Common myeloid progenitor, CD34-positive (primary cell): ENCODE measurements at regions not wholly inside any gene's neighbourhood (a gene's known extent, or its start where the extent isn't known, plus 50 kb on each side); places are given as distances from the start of the nearest gene placed in this dataset.

ENCODE experiments used
- CTCF ChIA-PET: fragments of 350-600 bp; sonication (Branson Sonifier 250); formaldehyde crosslinking; loops from one replicate; lab custom pipeline; 2021; ENCODE audit warnings: antibody characterized with exemption; lab: Charles Lee
- POLR2A ChIA-PET: fragments of 350-600 bp; sonication (Branson Sonifier 250); formaldehyde crosslinking; loops from one replicate; lab custom pipeline; 2021; ENCODE audit warnings: antibody characterized with exemption; lab: Charles Lee
- DNase-seq, 3 donors: peaks; one replicate each; pipeline versions ENCODE4 v3.0.0 to v3.0.0-alpha.2; 2013
- H3K27ac ChIP-seq, 2 experiments: 1 replicate in 1 of 2; 2 replicates in 1 of 2; pipeline ENCODE4 v1.7.0; 2013; ENCODE audit warnings: inconsistent platforms in 2 of 2, low read length in 2 of 2, mild to moderate bottlenecking in 2 of 2, low read depth in 1 of 2, moderate library complexity in 1 of 2; ENCODE audit not compliant: severe bottlenecking in 2 of 2, insufficient read depth in 1 of 2, poor library complexity in 1 of 2
- H3K27me3 ChIP-seq, 5 experiments: replicated peaks in 2 of 5; 1 replicate in 3 of 5; 2 replicates in 2 of 5; pipeline versions ENCODE4 v1.6.1 to v1.7.0; 2013; ENCODE audit warnings: low read length in 4 of 5, mild to moderate bottlenecking in 2 of 5, moderate library complexity in 2 of 5, inconsistent platforms in 1 of 5; ENCODE audit not compliant: insufficient read depth in 5 of 5, control insufficient read depth in 4 of 5
- H3K36me3 ChIP-seq, 4 experiments: 1 replicate in 2 of 4; 2 replicates in 2 of 4; pipeline versions ENCODE4 v1.6.1 to v1.7.0; 2013; ENCODE audit warnings: low read length in 3 of 4, control low read depth in 1 of 4, mild to moderate bottlenecking in 1 of 4; ENCODE audit not compliant: control insufficient read depth in 4 of 4, insufficient read depth in 4 of 4
- H3K4me1 ChIP-seq, 4 experiments: 1 replicate in 3 of 4; 2 replicates in 1 of 4; pipeline versions ENCODE4 v1.6.1 to v1.7.1; 2013; ENCODE audit warnings: low read length in 3 of 4, mild to moderate bottlenecking in 3 of 4, control low read depth in 1 of 4, inconsistent platforms in 1 of 4, moderate library complexity in 1 of 4; ENCODE audit not compliant: control insufficient read depth in 4 of 4, insufficient read depth in 4 of 4; ENCODE audit errors: control extremely low read depth in 1 of 4
- H3K4me3 ChIP-seq, 7 experiments: 1 replicate in 4 of 7; 2 replicates in 3 of 7; pipeline versions ENCODE4 v1.5.1 to v1.7.0; 2013; ENCODE audit warnings: mild to moderate bottlenecking in 7 of 7, low read length in 6 of 7, moderate library complexity in 6 of 7, inconsistent platforms in 2 of 7, low read depth in 2 of 7, control low read depth in 1 of 7; ENCODE audit not compliant: insufficient read depth in 4 of 7, control insufficient read depth in 1 of 7; ENCODE audit errors: extremely low read depth in 1 of 7
- H3K9me3 ChIP-seq, 5 experiments: 1 replicate in 4 of 5; 2 replicates in 1 of 5; pipeline versions ENCODE4 v1.6.1 to v1.7.1; 2013; ENCODE audit warnings: low read length in 4 of 5, mild to moderate bottlenecking in 2 of 5, inconsistent platforms in 1 of 5, low read depth in 1 of 5, moderate library complexity in 1 of 5; ENCODE audit not compliant: control insufficient read depth in 4 of 5, insufficient read depth in 2 of 5; ENCODE audit errors: control extremely low read depth in 1 of 5
- WGBS: methylation state at CpG from one replicate; pipeline ENCODE4 v1.1.5; 2013; ENCODE audit not compliant: insufficient coverage; 5-methylcytosine and 5-hydroxymethylcytosine counted together

DNA sequence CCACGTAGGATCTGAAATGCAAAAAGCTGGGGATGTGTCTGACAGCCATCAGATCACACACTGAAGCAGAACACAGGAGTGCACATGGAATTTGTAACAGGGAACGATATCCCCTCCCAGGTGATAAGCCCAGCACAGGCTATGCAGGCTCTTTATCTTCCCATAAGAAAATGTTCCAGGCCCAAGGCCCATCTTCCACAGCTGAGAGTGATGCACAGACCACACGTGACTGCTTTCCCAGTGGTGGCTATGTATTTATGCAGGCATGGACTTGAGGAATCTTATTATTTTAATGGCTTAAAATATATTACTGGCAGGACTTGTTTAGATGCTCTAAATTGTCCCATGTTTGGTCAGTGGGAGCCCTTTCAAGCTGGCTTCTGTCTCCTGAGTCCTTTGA lies 70.5 kb upstream of the AFF3 start:
- H3K27ac ChIP-seq = no peak overlapping the region
- no peaks in the 10 kb centered on the region for H3K36me3 ChIP-seq
- H3K9me3 ChIP-seq = no peaks in the 10 kb centered on the region
- ChIA-PET CTCF (no interaction called here), POLR2A (no interaction called here)
- WGBS = 100% methylated on average over 2 of the region's 3 CpGs
- no peak overlapping the region for H3K4me3 ChIP-seq
- peaks cover 2 to 17% (median 12%) of the 10 kb centered on the region in 4 experiments for H3K4me1 ChIP-seq
- DNase-seq = no peak
- H3K27me3 ChIP-seq = no peaks in the 10 kb centered on the region

DNA sequence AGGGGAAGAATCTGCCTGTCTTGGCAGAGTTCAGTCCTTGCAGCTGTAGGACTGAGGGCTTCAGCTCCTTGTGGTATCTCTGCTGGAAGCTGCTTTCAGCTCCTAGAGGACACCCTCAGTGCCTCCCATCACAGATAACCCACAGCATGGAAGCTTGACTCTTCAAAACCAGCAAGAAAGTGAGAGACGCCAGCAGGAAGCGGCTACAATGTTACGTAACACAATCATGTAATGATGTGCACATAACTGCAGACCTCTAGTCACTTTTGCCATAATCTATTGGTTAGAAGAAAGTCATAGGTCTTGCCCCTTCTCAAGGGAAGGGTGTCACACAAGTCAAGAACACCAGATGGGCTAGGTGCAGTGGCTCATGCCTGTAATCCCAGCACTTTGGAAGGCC lies 69.1 kb upstream of the AFF3 start:
- H3K27ac ChIP-seq = no peak overlapping the region
- H3K27me3 ChIP-seq = no peaks in the 10 kb centered on the region
- POLR2A ChIA-PET = no interaction called here
- CTCF ChIA-PET = no interaction called here
- no peak overlapping the region for H3K4me3 ChIP-seq
- no peaks in the 10 kb centered on the region for H3K9me3 ChIP-seq
- WGBS = 92% methylated on average over 3 of the region's 3 CpGs
- no peaks in the 10 kb centered on the region for H3K36me3 ChIP-seq
- peaks cover 2 to 17% (median 12%) of the 10 kb centered on the region in 4 experiments for H3K4me1 ChIP-seq
- peak in 1 of 3 donors; percentile 9 for DNase-seq

- Histone ChIP-seq H3K4me3 (no peak overlapping the region), H3K9me3 (no peaks in the 10 kb centered on the region), H3K27ac (no peak overlapping the region), H3K36me3 (no peaks in the 10 kb centered on the region), H3K27me3 (no peaks in the 10 kb centered on the region), H3K4me1 (peaks cover 0 to 9% (median 5%) of the 10 kb centered on the region in 4 experiments)
- CTCF ChIA-PET = no interaction called here
- no peak for DNase-seq
- POLR2A ChIA-PET = no interaction called here
- WGBS = 97% methylated on average over 10 of the region's 13 CpGs
Observed at GRCh38 chr2:100208141-100208770, 65.9 kb upstream of the AFF3 start.

DNA sequence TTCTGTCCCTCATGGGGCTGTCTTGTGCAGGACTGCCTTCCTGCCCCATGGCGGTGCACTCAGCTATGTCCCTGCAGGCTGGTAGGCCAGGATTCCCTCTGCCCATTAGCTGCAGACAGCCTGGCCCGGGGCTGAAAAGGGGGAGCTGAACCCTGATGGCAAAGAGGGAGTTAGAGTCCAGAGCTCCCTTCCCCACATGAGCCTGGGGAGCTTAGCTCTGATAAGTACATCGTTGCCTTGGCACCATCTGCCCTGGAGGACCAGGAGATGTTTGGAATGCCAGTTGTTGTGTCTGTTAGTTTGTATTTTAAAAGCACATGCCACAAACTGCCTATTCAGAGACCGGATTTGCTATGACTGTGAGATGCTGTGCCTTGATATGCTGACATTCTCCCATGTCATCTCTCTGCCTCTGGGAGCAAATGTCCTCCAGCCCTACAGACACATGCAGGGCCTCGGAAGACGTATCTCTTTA lies 65.1 kb upstream of the AFF3 start:
- no peaks in the 10 kb centered on the region for H3K9me3 ChIP-seq
- peaks cover 0 to 9% (median 5%) of the 10 kb centered on the region in 4 experiments for H3K4me1 ChIP-seq
- no peak overlapping the region for H3K4me3 ChIP-seq
- no peak for DNase-seq
- 94% methylated on average over 4 of the region's 6 CpGs for WGBS
- no peaks in the 10 kb centered on the region for H3K27me3 ChIP-seq
- ChIA-PET POLR2A (no interaction called here), CTCF (no interaction called here)
- H3K36me3 ChIP-seq = no peaks in the 10 kb centered on the region
- H3K27ac ChIP-seq = no peak overlapping the region

DNA sequence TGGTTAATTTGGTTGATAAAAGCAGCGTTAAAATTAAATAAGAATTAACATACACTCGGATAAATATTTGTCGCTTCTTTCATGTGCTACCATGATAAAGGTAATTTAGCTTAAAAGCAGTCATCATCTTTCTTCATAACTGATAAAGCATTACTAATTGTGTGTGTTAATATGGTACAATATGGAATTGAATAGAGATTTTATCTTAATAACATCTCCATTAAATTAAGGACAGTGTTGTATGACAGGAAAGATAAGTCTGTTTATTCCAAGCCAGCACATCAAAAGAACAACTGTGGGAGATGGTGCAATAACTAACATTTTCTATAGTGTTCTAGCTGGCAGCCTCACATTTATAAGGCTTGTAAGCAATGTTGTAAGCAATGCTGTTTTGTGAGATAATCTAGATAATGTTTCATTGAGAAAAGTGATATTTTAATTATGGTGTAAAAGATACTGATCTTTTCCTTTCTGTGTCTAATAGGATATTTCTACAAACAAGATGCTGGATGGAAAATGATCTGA lies 64.4 kb upstream of the AFF3 start:
- ChIA-PET CTCF (no interaction called here), POLR2A (no interaction called here)
- H3K4me1 ChIP-seq = peaks cover 0 to 9% (median 5%) of the 10 kb centered on the region in 4 experiments
- H3K27ac ChIP-seq = no peak overlapping the region
- peaks cover 0 to 1% (median 0%) of the 10 kb centered on the region in 5 experiments for H3K9me3 ChIP-seq
- WGBS = no CpG with 5 or more reads among the region's 3 CpGs
- no peak overlapping the region for H3K4me3 ChIP-seq
- DNase-seq = no peak
- H3K27me3 ChIP-seq = no peaks in the 10 kb centered on the region
- H3K36me3 ChIP-seq = no peaks in the 10 kb centered on the region

DNA sequence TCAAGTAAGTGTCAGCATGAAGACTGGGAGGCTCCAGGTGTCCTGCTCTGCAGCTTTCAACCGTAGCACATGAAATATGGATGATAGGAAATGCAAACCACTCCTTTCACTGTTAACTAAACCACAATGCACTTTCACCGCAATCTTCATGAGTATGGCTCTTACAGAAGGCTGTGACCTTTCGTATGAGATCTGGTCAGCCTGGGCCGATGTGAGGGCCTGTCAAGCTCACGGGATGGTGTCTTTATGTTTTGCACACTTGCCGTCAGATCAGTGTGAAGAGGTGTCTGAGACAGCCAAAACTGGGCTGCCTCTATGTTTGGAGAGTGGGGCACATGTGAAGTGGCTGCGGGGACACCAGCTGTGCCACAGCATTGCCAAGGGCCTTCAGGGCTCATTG lies 62.8 kb upstream of the AFF3 start:
- CTCF ChIA-PET = no interaction called here
- peaks cover 0 to 3% (median 0%) of the 10 kb centered on the region in 5 experiments for H3K9me3 ChIP-seq
- H3K4me3 ChIP-seq = no peak overlapping the region
- no peak overlapping the region for H3K27ac ChIP-seq
- POLR2A ChIA-PET = no interaction called here
- peak in 2 of 3 donors; percentile 52 to 72 for DNase-seq
- H3K36me3 ChIP-seq = no peaks in the 10 kb centered on the region
- WGBS = 60% methylated on average over 6 of the region's 7 CpGs
- peaks cover 0 to 9% (median 5%) of the 10 kb centered on the region in 4 experiments for H3K4me1 ChIP-seq
- no peaks in the 10 kb centered on the region for H3K27me3 ChIP-seq

- Histone ChIP-seq H3K9me3 (peaks cover 0 to 3% (median 0%) of the 10 kb centered on the region in 5 experiments), H3K4me1 (peaks cover 0 to 9% (median 5%) of the 10 kb centered on the region in 4 experiments), H3K27ac (no peak overlapping the region), H3K27me3 (no peaks in the 10 kb centered on the region), H3K4me3 (no peak overlapping the region), H3K36me3 (no peaks in the 10 kb centered on the region)
- ChIA-PET POLR2A (interaction anchor here (0.6 to 0.7 kb wide), 2 partner anchors 12 to 1884 kb away, joined by 4 to 5 read pairs; no protein-coding TSS in a partner anchor), CTCF (interaction anchor here (0.6 kb wide), 1 partner anchor 1228 kb away, joined by 3 read pairs; no protein-coding TSS in a partner anchor)
- 95% methylated on average over 3 of the region's 6 CpGs for WGBS
- DNase-seq = no peak
Observed at GRCh38 chr2:100202567-100202966, 60.2 kb upstream of the AFF3 start.
